Dedifferentiated amniotic fluid mesenchymal stem cell (primary cell): ENCODE measurements at regions not wholly inside any gene's neighbourhood (a gene's known extent, or its start where the extent isn't known, plus 50 kb on each side); places are given as distances from the start of the nearest gene placed in this dataset.
A peak's percentile ranks its signal among the peaks of the same experiment; 100 is the strongest.
"Not testable (repeated sequence)": the region's sequence is repeated elsewhere in the genome, so short reads cannot be mapped to it uniquely, and the experiment has no call there.

ENCODE experiments used
- DNase-seq: peaks from one replicate; pipeline ENCODE4 v3.0.0-alpha.2; 2016; ENCODE audit errors: extremely low spot score

- no peak for DNase-seq
These were observed 161.5 kb upstream of the CDKN2B start for GRCh38 chr9:22170556-22170955.

- DNase-seq = no peak
These were observed 162.0 kb upstream of the CDKN2B start for GRCh38 chr9:22170990-22171670.

- DNase-seq = no peak
These were observed 162.6 kb upstream of the CDKN2B start for GRCh38 chr9:22171691-22172090.

- DNase-seq = no peak
These were observed 164.8 kb upstream of the CDKN2B start for GRCh38 chr9:22173908-22174307.

GRCh38 chr9:22175972-22176545 is 167.0 kb upstream of the CDKN2B start:
- DNase-seq = no peak

- not testable (repeated sequence) for DNase-seq
These were observed 171.9 kb upstream of the CDKN2B start for GRCh38 chr9:22181021-22181420.

DNA sequence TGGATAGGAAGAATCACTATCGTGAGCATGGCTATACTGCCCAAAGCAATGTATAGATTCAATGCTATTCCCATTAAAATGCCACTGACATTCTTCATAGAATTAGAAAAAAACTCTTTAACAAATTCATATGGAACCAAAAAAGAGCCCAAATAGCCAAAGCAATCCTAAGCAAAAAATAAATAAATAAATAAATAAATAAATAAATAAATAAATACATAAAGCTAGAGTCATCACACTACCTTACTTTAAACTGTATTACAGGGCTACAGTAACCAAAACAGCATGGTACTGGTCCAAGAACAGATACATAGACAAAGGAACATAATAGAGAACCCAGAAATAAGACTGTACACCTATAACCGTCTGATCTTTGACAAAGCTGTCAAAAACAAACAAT is 180.4 kb upstream of the CDKN2B start:
- no peak for DNase-seq

DNA sequence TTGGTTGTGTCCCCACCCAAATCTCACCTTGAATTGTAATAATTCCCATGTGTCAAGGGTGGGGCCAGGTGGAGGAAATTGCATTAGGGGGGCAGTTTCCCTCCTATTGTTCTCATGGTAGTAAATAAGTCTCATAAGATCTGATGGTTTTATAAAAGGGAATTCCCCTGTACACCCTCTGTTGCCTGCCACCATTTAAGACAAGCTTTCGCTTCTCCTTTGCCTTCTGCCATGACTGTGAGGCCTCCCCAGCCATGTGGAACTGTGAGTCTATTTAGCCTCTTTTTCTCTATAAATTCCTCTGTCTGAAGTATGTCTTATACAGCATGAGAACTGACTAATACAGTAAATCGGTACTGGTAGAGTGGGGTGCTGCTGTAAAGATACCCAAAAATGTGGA is 187.9 kb upstream of the CDKN2B start:
- DNase-seq = not testable (repeated sequence)

DNA sequence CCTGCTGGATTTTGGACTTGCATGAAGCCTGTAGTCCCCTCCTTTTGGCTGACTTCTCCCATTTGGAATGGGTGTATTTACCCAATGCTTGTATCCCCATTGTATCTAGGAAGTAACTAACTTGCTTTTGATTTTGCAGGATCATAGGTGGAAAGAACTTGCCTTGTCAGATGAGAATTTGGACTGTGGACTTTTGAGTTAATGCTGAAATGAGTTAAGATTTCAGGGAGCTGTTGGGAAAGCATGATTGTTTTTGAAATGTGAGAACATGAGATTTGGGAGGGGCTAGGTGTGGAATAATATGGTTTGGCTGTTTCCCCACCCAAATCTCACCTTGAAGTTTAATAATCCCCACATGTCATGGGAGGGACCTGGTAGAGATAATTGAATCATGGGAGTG is 189.6 kb upstream of the CDKN2B start:
- DNase-seq = no peak

- DNase-seq = no peak
These were observed 192.2 kb upstream of the CDKN2B start for GRCh38 chr9:22201256-22201655.

GRCh38 chr9:22203371-22204138 is 194.4 kb upstream of the CDKN2B start:
- no peak for DNase-seq

GRCh38 chr9:22204240-22204639 is 195.1 kb upstream of the CDKN2B start:
- no peak for DNase-seq

- no peak for DNase-seq
These were observed 197.7 kb upstream of the CDKN2B start for GRCh38 chr9:22206833-22207232.

DNA sequence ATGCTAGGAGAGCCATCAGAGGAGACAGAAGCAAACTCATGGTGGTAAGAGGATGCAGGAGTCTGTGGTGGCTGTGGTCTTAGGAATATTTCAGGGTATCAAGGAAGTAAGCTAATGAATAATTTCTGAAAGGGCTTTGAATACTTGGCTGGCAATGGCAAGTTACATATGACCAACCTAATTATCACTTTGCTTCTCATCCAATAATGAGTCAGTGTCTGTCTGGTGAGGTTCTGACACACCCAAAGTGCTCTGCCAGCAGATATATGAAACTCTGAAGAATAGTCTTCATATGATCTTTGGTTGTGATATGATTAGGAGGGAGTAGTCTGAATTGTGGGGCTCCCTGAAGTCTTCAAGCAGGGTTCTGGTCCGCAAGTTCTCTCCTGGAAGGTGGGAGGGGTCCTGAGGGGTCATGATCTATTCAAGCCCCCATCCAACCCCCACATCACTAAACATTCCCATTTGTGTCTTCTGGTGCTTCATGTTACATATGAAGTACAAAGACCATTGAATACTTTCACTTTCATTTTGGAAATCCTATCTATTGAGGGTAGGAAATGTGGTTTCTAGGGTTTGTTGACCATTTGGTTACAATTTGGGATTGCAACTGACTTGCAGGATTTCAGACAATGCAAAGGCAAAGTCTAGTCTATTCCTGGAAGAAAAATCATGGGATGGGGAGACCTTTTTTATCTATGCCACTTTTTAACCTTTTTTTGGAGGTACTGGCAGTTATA is 199.9 kb upstream of the CDKN2B start:
- DNase-seq = peak; percentile 56

GRCh38 chr9:22210262-22210661 is 201.2 kb upstream of the CDKN2B start:
- no peak for DNase-seq

GRCh38 chr9:22210936-22211335 is 201.8 kb upstream of the CDKN2B start:
- no peak for DNase-seq

DNA sequence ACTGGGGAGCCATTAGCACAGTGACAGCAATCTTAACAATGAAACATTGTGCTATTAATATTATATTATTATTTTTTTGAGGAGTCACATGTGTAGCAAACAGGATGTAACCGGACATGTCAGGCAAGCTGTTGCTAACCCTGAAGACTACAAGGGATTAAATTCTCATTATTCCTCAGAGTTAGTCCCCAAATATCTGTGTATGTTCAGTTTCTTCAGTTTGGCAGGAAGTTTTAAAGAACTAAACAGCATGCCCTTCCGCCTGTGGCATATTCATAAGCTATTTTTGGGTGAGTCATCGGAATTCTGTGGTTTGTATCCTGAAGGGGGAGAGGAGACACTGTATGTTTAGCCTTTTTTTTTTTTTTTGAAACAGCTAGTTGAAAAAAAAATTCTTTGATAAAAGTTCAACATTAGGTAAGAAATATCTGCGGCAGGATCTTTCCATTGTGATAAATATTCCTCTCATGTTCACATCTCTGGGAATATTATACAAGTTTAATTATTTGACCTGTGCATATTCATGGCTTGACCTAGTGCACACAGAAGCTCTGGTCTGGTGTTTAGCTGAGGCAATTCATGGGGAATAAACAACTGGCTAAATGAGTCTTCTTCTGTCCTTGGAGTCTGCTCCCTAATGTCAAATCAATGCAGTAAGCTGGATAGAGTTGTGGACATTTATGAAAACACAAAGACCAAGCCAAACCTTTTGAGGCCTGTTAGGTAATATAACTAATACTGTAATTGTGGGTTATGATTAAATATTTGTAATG is 202.7 kb upstream of the CDKN2B start:
- peak; percentile 97 for DNase-seq

GRCh38 chr9:22214021-22214420 is 204.9 kb upstream of the CDKN2B start:
- no peak for DNase-seq

DNA sequence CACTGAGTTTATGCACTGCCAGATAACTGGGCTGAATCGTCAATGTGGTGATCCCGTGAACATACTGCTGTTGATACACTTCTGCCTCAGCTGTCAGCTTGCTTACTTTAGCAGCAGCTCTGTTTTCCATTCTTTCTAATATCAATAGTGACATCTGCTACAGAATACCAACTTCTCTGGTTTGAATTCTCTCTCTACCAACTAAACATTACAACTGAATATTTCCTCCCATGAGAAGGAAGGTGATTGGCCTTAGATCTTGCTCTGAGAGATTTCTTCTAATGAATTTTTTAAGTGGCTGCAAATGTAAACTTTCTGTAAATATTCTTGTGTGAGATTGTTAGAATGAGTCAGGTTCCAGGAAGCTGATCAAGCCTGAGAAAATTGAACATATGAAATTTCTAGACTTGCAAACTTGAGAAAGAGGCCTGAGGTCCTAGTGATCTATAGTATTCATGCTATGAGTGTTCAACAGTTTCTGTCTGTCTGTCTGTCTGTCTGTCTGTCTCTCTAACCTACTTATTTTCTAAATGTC is 205.5 kb upstream of the CDKN2B start:
- peak; percentile 42 for DNase-seq

GRCh38 chr9:22215521-22215920 is 206.4 kb upstream of the CDKN2B start:
- no peak for DNase-seq

GRCh38 chr9:22216730-22217172 is 207.6 kb upstream of the CDKN2B start:
- peak; percentile 83 for DNase-seq
